ENCODE measurements at regions not wholly inside any gene's neighbourhood (a gene's known extent, or its start where the extent isn't known, plus 50 kb on each side); places are given as distances from the start of the nearest gene placed in this dataset.

GRCh38 chr13:90385781-90386489 is 961.6 kb upstream of the MIR17HG start:
- Mint-ChIP-seq H3K27ac (no peak overlapping the region), H3K9me3 (peaks cover 4 to 23% (median 5%) of the 10 kb centered on the region in 3 donors)

GRCh38 chr13:90388887-90389452 is 958.5 kb upstream of the MIR17HG start:
- Mint-ChIP-seq H3K4me1 (no peaks in the 10 kb centered on the region), H3K4me3 (no peak overlapping the region), H3K27ac (no peak overlapping the region), H3K9me3 (peaks cover 5 to 26% (median 7%) of the 10 kb centered on the region in 3 donors), H3K36me3 (peaks cover 3% of the 10 kb centered on the region), H3K27me3 (no peaks in the 10 kb centered on the region)

More at GRCh38 chr13:90385781-90386489, 961.6 kb upstream of the MIR17HG start:
- Mint-ChIP-seq H3K4me3 (no peak overlapping the region), H3K27me3 (no peaks in the 10 kb centered on the region), H3K36me3 (peaks cover 3% of the 10 kb centered on the region), H3K4me1 (peaks cover 0 to 2% (median 0%) of the 10 kb centered on the region in 3 donors)

GRCh38 chr13:90389537-90389936 is 958.0 kb upstream of the MIR17HG start:
- no peak overlapping the region for H3K27ac Mint-ChIP-seq
- H3K4me1 Mint-ChIP-seq = no peaks in the 10 kb centered on the region
- no peaks in the 10 kb centered on the region for H3K27me3 Mint-ChIP-seq
- no peak overlapping the region for H3K4me3 Mint-ChIP-seq
- H3K36me3 Mint-ChIP-seq = peaks cover 3% of the 10 kb centered on the region
- peaks cover 5 to 26% (median 7%) of the 10 kb centered on the region in 3 donors for H3K9me3 Mint-ChIP-seq

- H3K27ac Mint-ChIP-seq = no peak overlapping the region
- H3K27me3 Mint-ChIP-seq = no peaks in the 10 kb centered on the region
- peaks cover 3 to 20% (median 6%) of the 10 kb centered on the region in 3 donors for H3K9me3 Mint-ChIP-seq
- no peak overlapping the region for H3K4me3 Mint-ChIP-seq
- no peaks in the 10 kb centered on the region for H3K4me1 Mint-ChIP-seq
- H3K36me3 Mint-ChIP-seq = no peaks in the 10 kb centered on the region
Observed at GRCh38 chr13:90393408-90393807, 954.1 kb upstream of the MIR17HG start.

GRCh38 chr13:90395348-90395747 is 952.1 kb upstream of the MIR17HG start:
- H3K27ac Mint-ChIP-seq = no peak overlapping the region
- no peak overlapping the region for H3K4me3 Mint-ChIP-seq
- H3K36me3 Mint-ChIP-seq = no peaks in the 10 kb centered on the region
- no peaks in the 10 kb centered on the region for H3K27me3 Mint-ChIP-seq
- peaks cover 0 to 17% (median 8%) of the 10 kb centered on the region in 3 donors for H3K9me3 Mint-ChIP-seq
- peaks cover 0 to 2% (median 0%) of the 10 kb centered on the region in 3 donors for H3K4me1 Mint-ChIP-seq

- no peaks in the 10 kb centered on the region for H3K36me3 Mint-ChIP-seq
- no peak overlapping the region for H3K27ac Mint-ChIP-seq
- H3K4me1 Mint-ChIP-seq = peaks cover 0 to 2% (median 0%) of the 10 kb centered on the region in 3 donors
- no peaks in the 10 kb centered on the region for H3K27me3 Mint-ChIP-seq
- no peak overlapping the region for H3K4me3 Mint-ChIP-seq
- peaks cover 0 to 18% (median 8%) of the 10 kb centered on the region in 3 donors for H3K9me3 Mint-ChIP-seq
Observed at GRCh38 chr13:90395846-90396245, 951.6 kb upstream of the MIR17HG start.

- no peak overlapping the region for H3K4me3 Mint-ChIP-seq
- no peaks in the 10 kb centered on the region for H3K27me3 Mint-ChIP-seq
- no peaks in the 10 kb centered on the region for H3K36me3 Mint-ChIP-seq
- H3K4me1 Mint-ChIP-seq = peaks cover 0 to 2% (median 0%) of the 10 kb centered on the region in 3 donors
- H3K9me3 Mint-ChIP-seq = peaks cover 0 to 14% (median 4%) of the 10 kb centered on the region in 3 donors
- H3K27ac Mint-ChIP-seq = no peak overlapping the region
Observed at GRCh38 chr13:90396266-90396665, 951.2 kb upstream of the MIR17HG start.

GRCh38 chr13:90397503-90397902 is 950.0 kb upstream of the MIR17HG start:
- Mint-ChIP-seq H3K36me3 (no peaks in the 10 kb centered on the region), H3K4me1 (peaks cover 0 to 2% (median 0%) of the 10 kb centered on the region in 3 donors), H3K9me3 (peaks cover 2 to 14% (median 5%) of the 10 kb centered on the region in 3 donors), H3K27ac (no peak overlapping the region), H3K27me3 (no peaks in the 10 kb centered on the region), H3K4me3 (no peak overlapping the region)

GRCh38 chr13:90400372-90400771 is 947.1 kb upstream of the MIR17HG start:
- no peak overlapping the region for H3K4me3 Mint-ChIP-seq
- H3K27me3 Mint-ChIP-seq = no peaks in the 10 kb centered on the region
- no peaks in the 10 kb centered on the region for H3K36me3 Mint-ChIP-seq
- peaks cover 0 to 2% (median 0%) of the 10 kb centered on the region in 3 donors for H3K4me1 Mint-ChIP-seq
- peaks cover 2 to 14% (median 5%) of the 10 kb centered on the region in 3 donors for H3K9me3 Mint-ChIP-seq
- no peak overlapping the region for H3K27ac Mint-ChIP-seq

- Mint-ChIP-seq H3K27me3 (no peaks in the 10 kb centered on the region), H3K4me1 (peaks cover 0 to 2% (median 0%) of the 10 kb centered on the region in 3 donors), H3K4me3 (no peak overlapping the region), H3K36me3 (no peaks in the 10 kb centered on the region), H3K9me3 (peaks cover 2 to 15% (median 5%) of the 10 kb centered on the region in 3 donors), H3K27ac (no peak overlapping the region)
Observed at GRCh38 chr13:90401150-90401549, 946.3 kb upstream of the MIR17HG start.

GRCh38 chr13:90402102-90402501 is 945.4 kb upstream of the MIR17HG start:
- Mint-ChIP-seq H3K4me3 (no peak overlapping the region), H3K27me3 (no peaks in the 10 kb centered on the region), H3K36me3 (no peaks in the 10 kb centered on the region), H3K4me1 (peaks cover 0 to 2% (median 0%) of the 10 kb centered on the region in 3 donors), H3K27ac (no peak overlapping the region), H3K9me3 (peaks cover 2 to 19% (median 4%) of the 10 kb centered on the region in 3 donors)

- peaks cover 2 to 19% (median 5%) of the 10 kb centered on the region in 3 donors for H3K9me3 Mint-ChIP-seq
Observed at GRCh38 chr13:90402613-90403012, 944.9 kb upstream of the MIR17HG start.

GRCh38 chr13:90403330-90404082 is 944.0 kb upstream of the MIR17HG start:
- Mint-ChIP-seq H3K9me3 (peaks cover 2 to 19% (median 7%) of the 10 kb centered on the region in 3 donors), H3K4me3 (no peak overlapping the region), H3K27me3 (no peaks in the 10 kb centered on the region), H3K4me1 (peaks cover 0 to 2% (median 0%) of the 10 kb centered on the region in 3 donors), H3K27ac (no peak overlapping the region), H3K36me3 (no peaks in the 10 kb centered on the region)

More at GRCh38 chr13:90402613-90403012, 944.9 kb upstream of the MIR17HG start:
- H3K4me1 Mint-ChIP-seq = peaks cover 0 to 2% (median 0%) of the 10 kb centered on the region in 3 donors
- H3K36me3 Mint-ChIP-seq = no peaks in the 10 kb centered on the region
- no peaks in the 10 kb centered on the region for H3K27me3 Mint-ChIP-seq
- H3K4me3 Mint-ChIP-seq = no peak overlapping the region
- H3K27ac Mint-ChIP-seq = no peak overlapping the region

GRCh38 chr13:90405301-90405700 is 942.2 kb upstream of the MIR17HG start:
- Mint-ChIP-seq H3K9me3 (peaks cover 2 to 18% (median 5%) of the 10 kb centered on the region in 3 donors), H3K36me3 (no peaks in the 10 kb centered on the region), H3K27ac (no peak overlapping the region), H3K27me3 (no peaks in the 10 kb centered on the region), H3K4me3 (no peak overlapping the region), H3K4me1 (peaks cover 0 to under 1% (median 0%) of the 10 kb centered on the region in 3 donors)

- H3K9me3 Mint-ChIP-seq = peaks cover 2 to 7% (median 2%) of the 10 kb centered on the region in 3 donors
- H3K27me3 Mint-ChIP-seq = no peaks in the 10 kb centered on the region
- no peak overlapping the region for H3K27ac Mint-ChIP-seq
- peaks cover 2% of the 10 kb centered on the region for H3K36me3 Mint-ChIP-seq
- H3K4me3 Mint-ChIP-seq = no peak overlapping the region
- H3K4me1 Mint-ChIP-seq = no peaks in the 10 kb centered on the region
Observed at GRCh38 chr13:90412980-90413379, 934.5 kb upstream of the MIR17HG start.
